A549 (cell line): ENCODE measurements at regions not wholly inside any gene's neighbourhood (a gene's known extent, or its start where the extent isn't known, plus 50 kb on each side); places are given as distances from the start of the nearest gene placed in this dataset.

Experiments used
- JUN ChIP-seq, 2 experiments: fragments of >200 bp; sonication (Bioruptor Twin); formaldehyde crosslinking; IDR thresholded peaks; 2 replicates in 1 of 2; 3 replicates in 1 of 2; pipeline ENCODE4 v1.6.1; 2016 to 2017
- KDM1A ChIP-seq: fragments of 200-600 bp; sonication (generic); IDR thresholded peaks from 2 replicates; pipeline ENCODE4 v1.6.1; 2016; ENCODE audit warnings: low read depth, mild to moderate bottlenecking
- KDM5A ChIP-seq: fragments of 200-600 bp; sonication (generic); IDR thresholded peaks from 2 replicates; pipeline ENCODE4 v1.6.1; 2016; ENCODE audit warnings: antibody characterized with exemption, mild to moderate bottlenecking
- PHF8 ChIP-seq: fragments of 200-600 bp; sonication (generic); IDR thresholded peaks from 2 replicates; pipeline ENCODE4 v1.6.1; 2016; ENCODE audit warnings: low read depth, mild to moderate bottlenecking, antibody characterized with exemption, moderate library complexity, borderline replicate concordance
- ZNF302 ChIP-seq: fragments of 250-450 bp; sonication (Bioruptor Pico); IDR thresholded peaks from 2 replicates; pipeline ENCODE4 v1.9.0; 2021; ENCODE audit warnings: inconsistent platforms, mild to moderate bottlenecking, moderate library complexity
- TF ChIP-seq, protein P1 (sequence below): IDR thresholded peaks from 2 replicates; pipeline ENCODE4 v1.6.1; 2012
- TF ChIP-seq, protein P2 (sequence below): fragments of >200 bp; sonication (Bioruptor Twin); formaldehyde crosslinking; IDR thresholded peaks from 3 replicates; pipeline ENCODE4 v1.5.1; 2016
- TF ChIP-seq, protein P3 (sequence below): fragments of 450-650 bp; IDR thresholded peaks from 2 replicates; pipeline ENCODE4 v1.6.1; 2014; ENCODE audit warnings: antibody characterized with exemption

DNA sequence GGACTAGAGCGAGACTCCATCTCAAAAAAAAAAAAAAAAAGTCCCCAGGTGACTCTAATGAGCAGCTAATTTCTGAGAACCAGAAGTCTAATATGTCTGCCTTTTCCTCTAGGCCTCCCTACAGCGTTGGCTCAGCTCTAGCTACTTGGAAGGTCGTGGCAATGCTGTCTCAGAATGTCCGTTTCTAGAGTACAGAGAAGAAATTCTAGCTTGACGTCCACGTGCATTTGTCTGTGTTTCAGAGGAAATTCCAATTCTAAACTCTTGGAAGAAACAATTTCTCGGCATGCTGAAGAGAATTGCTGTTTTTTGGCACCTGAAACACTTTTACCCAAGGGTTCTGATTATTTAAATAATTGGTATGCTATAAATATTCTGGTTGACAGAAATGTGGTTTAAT is 78.8 kb downstream of the SOX2 start:
- TF ChIP-seq KDM5A (no peak), JUN (IDR thresholded peaks at IDR 0.05) (no peak), PHF8 (no peak), KDM1A (no peak), ZNF302 (CRISPR knock-in tag) (no peak)
- TF ChIP-seq, protein P1, sequence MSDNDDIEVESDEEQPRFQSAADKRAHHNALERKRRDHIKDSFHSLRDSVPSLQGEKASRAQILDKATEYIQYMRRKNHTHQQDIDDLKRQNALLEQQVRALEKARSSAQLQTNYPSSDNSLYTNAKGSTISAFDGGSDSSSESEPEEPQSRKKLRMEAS, result no peak
- TF ChIP-seq, protein P2, sequence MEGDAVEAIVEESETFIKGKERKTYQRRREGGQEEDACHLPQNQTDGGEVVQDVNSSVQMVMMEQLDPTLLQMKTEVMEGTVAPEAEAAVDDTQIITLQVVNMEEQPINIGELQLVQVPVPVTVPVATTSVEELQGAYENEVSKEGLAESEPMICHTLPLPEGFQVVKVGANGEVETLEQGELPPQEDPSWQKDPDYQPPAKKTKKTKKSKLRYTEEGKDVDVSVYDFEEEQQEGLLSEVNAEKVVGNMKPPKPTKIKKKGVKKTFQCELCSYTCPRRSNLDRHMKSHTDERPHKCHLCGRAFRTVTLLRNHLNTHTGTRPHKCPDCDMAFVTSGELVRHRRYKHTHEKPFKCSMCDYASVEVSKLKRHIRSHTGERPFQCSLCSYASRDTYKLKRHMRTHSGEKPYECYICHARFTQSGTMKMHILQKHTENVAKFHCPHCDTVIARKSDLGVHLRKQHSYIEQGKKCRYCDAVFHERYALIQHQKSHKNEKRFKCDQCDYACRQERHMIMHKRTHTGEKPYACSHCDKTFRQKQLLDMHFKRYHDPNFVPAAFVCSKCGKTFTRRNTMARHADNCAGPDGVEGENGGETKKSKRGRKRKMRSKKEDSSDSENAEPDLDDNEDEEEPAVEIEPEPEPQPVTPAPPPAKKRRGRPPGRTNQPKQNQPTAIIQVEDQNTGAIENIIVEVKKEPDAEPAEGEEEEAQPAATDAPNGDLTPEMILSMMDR, result no peak
- TF ChIP-seq, protein P3, sequence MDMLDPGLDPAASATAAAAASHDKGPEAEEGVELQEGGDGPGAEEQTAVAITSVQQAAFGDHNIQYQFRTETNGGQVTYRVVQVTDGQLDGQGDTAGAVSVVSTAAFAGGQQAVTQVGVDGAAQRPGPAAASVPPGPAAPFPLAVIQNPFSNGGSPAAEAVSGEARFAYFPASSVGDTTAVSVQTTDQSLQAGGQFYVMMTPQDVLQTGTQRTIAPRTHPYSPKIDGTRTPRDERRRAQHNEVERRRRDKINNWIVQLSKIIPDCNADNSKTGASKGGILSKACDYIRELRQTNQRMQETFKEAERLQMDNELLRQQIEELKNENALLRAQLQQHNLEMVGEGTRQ, result no peak
